ENCODE measurements at regions not wholly inside any gene's neighbourhood (a gene's known extent, or its start where the extent isn't known, plus 50 kb on each side); places are given as distances from the start of the nearest gene placed in this dataset.
A peak's percentile ranks its signal among the peaks of the same experiment; 100 is the strongest.
"Not testable (repeated sequence)": the region's sequence is repeated elsewhere in the genome, so short reads cannot be mapped to it uniquely, and the experiment has no call there.

DNA sequence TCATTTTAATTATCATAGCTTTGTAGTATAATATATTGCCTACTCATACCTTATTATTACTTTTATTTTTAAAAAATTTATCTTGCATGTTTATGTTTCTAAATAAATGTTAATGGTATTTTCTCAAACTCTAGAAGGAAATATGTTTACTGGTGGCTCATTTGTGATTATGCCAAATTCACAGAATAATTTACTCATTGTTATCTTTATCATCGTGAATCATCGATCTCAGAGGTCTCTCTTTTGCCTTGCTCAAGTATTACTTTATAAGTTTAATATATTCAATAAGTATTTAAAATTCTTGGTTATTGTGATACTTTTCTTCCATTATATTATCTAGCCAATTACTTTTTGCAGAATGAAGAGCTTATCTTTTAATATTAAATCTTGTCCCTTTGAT, 836.7 kb upstream of the ADAMTS5 start:
- no peak for DNase-seq

DNA sequence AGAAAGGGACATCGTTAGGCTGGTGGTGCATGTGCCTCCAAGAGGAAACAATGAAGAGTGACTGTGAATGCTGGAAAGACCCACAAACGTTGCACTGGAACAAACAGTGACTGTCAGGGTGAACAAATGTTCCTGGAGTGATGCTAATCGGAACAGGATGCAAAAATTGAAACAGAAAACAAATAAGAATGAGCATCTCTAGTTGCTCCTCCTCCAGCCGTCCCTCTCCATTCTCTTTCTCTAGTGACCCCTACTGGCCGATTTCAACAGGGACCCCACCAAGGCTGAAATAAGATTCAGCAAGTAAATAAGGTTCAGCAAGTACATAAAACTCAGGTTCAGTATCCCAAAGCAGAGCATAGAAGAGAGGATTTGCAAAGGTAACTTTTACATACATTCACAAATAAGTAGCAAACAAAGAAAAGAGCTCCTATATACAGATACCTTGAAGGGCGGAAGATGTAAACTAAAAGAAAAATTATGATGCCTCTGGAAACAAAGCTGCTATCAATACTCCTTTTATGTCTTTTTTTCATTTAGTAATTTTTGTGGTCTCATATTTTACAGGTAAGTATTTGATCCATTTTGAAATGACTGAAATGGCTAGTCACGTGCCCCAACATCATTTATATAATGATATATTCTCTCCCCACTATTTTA, 836.1 kb upstream of the ADAMTS5 start:
- peak; percentile 15 to 22 for DNase-seq

GRCh38 chr21:27799861-27800260, 833.0 kb upstream of the ADAMTS5 start:
- no peak for DNase-seq

DNA sequence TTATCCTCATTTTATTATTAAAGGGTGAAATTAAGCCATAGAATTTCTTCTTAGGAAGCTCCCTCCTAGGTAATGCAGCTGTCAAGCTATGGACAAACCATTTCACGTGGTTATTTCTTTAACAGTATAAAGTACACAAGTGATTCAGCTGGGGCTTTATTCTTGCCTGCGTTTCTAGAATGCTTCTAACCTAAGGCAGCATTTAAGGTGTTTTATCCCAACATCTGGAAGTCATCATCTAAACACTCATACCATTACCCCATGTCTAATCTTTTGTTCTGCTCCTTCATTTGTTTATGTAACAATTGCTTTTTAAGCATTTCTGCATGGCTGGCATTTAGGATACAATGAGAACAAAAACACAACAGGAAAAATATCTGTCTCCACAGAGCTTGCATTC, 829.2 kb upstream of the ADAMTS5 start:
- no peak for DNase-seq

DNA sequence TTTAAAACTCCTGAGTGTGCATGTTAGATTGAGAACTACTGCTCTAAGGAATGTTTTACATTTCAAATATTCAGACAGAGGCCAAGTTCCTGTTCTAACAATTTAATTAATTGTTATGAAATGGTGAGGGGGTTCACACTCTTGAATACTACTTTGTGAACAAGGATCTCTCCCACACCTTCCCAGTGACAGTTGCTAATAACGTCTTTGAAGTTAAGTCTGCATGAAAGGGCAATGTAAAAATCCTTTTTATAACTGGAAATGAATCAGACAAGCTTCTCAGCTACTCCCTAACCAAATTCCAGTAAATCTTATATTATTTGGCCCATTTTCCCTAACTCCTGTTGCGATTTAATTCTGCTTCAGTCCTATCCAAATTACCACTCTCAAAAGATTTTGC, 828.5 kb upstream of the ADAMTS5 start:
- no peak for DNase-seq

GRCh38 chr21:27793901-27794300, 827.0 kb upstream of the ADAMTS5 start:
- no peak for DNase-seq

DNA sequence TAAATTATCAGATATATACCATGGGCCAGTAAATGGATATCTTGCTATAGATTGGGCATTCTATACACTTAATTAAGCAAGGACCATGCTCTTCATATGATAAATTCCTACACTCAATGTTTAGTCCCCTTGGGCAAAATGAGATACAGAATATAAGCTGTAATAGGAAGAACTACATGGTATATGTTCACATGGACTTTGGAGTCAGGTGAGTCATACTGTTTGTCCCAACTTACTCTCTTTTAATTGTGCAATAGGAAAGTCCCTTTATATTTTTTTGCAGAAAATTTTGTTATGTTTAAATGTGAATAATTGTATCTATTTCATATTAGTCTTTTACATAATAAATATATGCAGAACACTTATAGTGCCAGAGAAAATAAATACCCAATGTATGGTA, 820.2 kb upstream of the ADAMTS5 start:
- DNase-seq, result no peak

DNA sequence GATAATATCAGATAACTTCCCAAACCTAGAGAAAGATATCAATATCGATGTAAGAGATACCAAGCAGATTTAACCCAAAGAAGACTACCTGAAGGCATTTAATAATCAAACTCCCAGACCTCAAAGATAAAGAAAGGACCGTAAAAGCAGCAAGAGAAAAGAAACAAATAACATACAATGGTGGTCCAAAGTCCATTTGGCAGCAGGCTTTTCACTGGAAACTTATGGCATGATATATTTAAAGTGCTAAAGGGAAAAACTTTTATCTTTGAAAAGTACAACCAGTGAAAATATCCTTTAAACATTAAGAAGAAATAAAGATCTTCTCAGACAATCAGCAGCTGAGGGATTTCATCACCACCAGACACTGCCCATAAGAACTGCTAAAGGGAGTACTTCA, 812.7 kb upstream of the ADAMTS5 start:
- DNase-seq, result no peak

DNA sequence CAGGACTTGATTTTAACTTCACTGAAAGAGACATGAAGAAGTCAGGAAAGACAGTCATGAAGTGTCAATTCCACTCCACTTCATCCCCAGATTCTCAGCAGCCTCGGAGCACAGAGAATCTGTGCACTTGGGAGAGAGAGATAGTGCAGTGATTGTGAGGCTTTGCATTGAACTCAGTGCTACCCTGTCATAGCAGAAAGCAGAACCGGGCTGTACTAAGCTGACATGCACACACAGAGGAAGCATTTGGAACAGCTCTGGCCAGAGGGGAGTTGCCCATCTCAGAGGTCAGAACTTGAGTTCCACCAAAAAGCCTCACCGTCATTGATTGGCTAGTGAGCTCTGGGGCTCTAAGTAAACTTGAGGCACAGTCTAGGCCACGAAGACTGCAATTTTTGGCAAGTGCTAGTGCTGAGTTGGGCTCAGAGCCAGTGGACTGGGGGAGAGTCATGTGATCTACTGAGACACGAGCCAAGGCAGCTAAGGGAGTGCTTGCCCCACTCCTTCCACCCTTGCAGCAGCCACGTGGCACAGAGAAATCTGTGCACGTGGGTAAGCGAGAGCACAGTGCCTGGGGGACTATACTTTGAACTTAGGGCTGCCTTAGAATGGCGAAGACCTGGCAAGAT, 810.2 kb upstream of the ADAMTS5 start:
- DNase-seq, result no peak

DNA sequence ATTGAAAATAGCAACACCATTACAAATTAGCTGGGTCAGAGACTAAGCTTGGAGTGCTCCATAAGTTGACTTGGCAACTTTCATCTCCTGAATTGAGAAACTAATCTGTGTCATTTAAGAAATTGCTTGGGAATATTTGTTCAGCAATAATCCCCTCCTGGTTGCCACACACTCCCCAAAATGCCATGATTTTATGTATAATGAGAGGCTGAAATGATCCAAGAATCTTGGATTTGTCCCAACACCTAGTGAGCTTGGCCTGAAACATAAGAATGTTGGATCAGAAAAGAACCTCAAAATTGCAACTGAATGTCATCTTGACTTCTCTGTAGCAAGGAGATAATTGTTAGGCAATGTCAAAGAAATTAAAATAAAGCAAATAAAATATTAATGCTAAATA, 805.9 kb upstream of the ADAMTS5 start:
- DNase-seq, result no peak

- DNase-seq, result no peak
These were observed 805.1 kb upstream of the ADAMTS5 start for GRCh38 chr21:27771938-27772483.

- no peak for DNase-seq
These were observed 802.9 kb upstream of the ADAMTS5 start for GRCh38 chr21:27769763-27770162.

GRCh38 chr21:27768046-27768637, 801.3 kb upstream of the ADAMTS5 start:
- DNase-seq, result not testable (repeated sequence)

DNA sequence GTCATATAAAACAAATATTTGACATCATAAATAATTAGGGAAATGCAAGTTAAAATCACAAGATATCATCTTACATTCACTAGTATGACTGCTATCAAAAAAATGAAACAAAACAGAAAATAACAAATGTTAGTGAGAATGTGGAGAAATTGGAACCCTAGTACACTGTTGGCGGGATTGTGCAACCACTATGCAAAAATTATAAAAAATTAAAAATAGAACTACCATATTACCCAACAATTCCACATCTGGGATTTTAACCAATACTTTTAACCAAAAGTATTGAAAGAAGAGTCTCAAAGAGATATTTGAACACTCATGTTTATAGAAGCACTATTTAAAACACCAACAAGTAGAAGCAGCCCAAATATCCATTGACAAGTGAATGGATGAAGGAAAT, 797.2 kb upstream of the ADAMTS5 start:
- DNase-seq, result no peak

DNA sequence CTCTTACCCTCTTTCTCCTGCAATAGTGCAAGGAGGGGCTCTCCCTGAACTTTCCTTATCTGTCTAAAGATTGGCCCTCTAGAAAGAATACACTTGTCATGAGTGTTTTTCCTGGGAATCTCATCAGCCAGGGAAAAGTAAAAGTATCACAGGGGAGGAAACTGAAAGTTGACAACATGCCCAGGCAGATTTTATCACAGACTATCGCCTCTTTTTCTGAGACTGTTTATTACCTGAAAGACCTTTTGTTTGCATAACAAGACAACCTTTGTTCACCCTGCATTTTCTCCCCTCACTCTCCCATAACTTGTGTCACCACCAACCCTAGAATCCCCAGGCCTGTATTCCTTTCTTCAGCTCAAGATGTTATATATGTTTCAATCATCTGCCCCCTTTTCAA, 794.7 kb upstream of the ADAMTS5 start:
- DNase-seq, result no peak

DNA sequence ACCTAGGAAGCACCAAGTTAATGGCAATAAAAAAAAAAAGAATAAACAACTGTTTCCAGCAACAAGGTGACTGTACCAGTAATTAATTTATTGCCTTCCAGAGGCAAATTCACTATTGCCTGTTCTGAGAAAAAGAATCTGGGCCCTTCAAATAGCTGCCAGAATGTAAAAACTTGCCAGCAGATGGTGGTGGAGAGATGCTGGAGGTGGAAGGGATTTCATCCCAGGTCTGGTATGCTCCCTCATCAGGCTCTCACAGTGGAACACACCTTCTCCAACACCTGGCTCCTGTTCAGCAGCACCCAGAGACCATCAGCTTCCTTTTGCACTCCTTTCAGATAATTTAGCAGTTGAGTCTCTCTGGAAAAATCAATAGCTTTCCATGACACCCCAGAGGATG, 792.9 kb upstream of the ADAMTS5 start:
- no peak for DNase-seq

DNA sequence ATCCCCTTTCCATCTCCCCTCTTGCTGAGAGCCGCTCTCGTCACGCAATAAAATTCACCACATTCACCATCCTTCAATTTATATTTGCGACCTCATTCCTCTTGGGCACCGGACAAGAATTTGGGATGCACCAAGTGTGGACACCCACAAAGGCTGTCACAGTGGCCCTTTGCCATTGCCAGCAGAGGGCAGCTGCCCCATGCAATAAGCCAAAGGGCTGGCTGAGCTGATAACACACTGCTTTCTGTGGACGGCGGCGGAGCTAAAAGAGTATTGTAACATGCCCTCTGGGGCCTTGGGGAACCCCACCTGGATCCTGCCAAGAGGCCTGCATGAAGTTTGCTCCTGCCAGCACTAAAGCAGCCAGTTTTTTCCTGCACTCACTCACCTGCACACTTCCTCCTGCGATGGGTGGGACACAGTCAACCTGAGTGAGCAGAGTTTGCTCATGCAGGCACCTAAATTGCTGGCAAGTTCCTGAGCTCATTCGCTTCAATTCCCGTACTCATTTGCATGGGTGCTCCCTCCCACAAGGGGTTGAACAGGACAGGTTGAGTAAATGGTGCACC, 792.3 kb upstream of the ADAMTS5 start:
- DNase-seq, result no peak

DNA sequence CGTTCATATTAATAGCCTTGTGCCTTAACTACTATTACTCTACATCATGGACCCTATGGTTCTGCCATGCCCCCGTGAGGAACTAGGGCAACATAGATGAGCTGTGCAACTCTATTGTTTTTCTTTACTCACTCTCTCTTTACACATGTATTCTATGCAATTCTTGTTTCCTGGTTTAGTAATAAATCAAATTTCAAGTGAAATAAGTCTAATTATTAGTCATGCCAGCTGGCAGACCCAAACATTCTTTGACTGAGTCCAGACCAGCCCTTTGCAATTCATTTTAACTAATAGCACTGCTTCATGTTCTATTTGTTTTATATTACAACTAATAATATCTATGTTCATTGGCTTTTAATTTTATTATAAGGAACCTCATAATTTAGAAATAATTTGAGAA, 789.3 kb upstream of the ADAMTS5 start:
- no peak for DNase-seq

- DNase-seq, result no peak
These were observed 777.2 kb upstream of the ADAMTS5 start for GRCh38 chr21:27743971-27744564.

DNA sequence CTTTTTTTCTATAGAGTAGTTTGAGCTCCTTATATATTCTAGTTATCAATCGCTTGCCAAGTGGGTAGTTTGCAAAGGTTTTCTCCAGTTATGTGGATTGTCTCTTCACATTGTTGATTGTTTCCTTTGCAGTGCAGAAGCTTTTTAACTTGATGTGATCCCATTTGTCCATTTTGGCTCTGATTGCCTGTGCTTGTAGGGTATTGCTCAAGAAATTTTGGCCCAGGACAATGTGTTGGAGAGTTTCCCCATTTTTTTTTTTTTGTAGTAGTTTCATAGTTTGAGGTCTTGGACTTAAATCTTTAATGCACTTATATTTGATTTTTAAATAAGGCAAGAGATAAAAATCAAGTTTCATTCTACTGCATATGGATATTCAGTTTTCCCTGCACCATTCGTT, 774.8 kb upstream of the ADAMTS5 start:
- no peak for DNase-seq

DNA sequence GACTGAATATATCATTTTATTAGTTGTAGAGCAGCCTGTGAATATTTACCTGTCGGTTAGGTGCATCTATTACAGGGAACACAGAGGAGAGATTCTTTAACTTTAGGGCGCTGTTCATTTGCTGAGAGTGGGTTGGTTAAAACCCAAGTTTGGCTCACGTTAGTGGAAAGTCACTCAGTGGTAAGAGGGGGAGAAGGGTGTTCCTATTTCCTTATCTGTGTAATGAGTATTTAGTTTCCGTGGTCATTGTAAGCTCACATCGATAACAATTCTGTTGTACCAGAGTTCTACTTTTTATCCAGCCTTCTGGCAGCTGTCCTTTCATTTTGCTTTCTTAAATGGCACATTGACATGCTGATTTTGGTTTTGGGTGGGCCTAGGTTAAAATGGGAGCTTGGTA, 773.2 kb upstream of the ADAMTS5 start:
- no peak for DNase-seq

DNA sequence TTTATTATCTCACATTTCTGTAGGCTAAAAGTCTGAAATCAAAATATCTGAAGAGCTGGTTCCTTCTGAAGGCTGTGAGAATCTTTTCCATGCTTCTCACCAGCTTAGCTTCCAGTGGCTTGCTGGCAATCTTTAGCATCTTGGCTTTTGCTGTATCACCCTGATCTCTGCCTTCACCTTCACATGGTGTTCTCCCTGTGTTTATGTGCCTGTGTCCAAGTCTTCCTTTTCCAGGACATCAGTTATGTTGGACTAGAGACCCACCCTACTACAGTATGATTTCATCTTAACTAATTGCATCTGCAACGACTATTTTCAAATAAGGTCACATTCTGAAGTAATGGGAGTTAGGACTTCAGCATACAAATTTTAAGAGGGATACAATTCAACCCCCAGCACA, 772.3 kb upstream of the ADAMTS5 start:
- DNase-seq, result no peak

GRCh38 chr21:27735699-27736098, 768.8 kb upstream of the ADAMTS5 start:
- DNase-seq, result no peak

Measured in inflammatory macrophage (primary cell).